WTC11 (cell line): ENCODE measurements at regions not wholly inside any gene's neighbourhood (a gene's known extent, or its start where the extent isn't known, plus 50 kb on each side); places are given as distances from the start of the nearest gene placed in this dataset.

ENCODE experiments used
- TF ChIP-seq, protein P1 (sequence below): fragments of 200-600 bp; IDR thresholded peaks from 2 replicates; pipeline ENCODE4 v1.8.0; 2022; ENCODE audit warnings: antibody characterized with exemption
- TF ChIP-seq, protein P2 (sequence below): sonication (generic); formaldehyde crosslinking; IDR thresholded peaks from 2 replicates; pipeline ENCODE4 v1.8.0; 2022; ENCODE audit warnings: missing genetic modification reagents

- TF ChIP-seq, protein P1, sequence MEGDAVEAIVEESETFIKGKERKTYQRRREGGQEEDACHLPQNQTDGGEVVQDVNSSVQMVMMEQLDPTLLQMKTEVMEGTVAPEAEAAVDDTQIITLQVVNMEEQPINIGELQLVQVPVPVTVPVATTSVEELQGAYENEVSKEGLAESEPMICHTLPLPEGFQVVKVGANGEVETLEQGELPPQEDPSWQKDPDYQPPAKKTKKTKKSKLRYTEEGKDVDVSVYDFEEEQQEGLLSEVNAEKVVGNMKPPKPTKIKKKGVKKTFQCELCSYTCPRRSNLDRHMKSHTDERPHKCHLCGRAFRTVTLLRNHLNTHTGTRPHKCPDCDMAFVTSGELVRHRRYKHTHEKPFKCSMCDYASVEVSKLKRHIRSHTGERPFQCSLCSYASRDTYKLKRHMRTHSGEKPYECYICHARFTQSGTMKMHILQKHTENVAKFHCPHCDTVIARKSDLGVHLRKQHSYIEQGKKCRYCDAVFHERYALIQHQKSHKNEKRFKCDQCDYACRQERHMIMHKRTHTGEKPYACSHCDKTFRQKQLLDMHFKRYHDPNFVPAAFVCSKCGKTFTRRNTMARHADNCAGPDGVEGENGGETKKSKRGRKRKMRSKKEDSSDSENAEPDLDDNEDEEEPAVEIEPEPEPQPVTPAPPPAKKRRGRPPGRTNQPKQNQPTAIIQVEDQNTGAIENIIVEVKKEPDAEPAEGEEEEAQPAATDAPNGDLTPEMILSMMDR: no peak
- TF ChIP-seq, protein P2, sequence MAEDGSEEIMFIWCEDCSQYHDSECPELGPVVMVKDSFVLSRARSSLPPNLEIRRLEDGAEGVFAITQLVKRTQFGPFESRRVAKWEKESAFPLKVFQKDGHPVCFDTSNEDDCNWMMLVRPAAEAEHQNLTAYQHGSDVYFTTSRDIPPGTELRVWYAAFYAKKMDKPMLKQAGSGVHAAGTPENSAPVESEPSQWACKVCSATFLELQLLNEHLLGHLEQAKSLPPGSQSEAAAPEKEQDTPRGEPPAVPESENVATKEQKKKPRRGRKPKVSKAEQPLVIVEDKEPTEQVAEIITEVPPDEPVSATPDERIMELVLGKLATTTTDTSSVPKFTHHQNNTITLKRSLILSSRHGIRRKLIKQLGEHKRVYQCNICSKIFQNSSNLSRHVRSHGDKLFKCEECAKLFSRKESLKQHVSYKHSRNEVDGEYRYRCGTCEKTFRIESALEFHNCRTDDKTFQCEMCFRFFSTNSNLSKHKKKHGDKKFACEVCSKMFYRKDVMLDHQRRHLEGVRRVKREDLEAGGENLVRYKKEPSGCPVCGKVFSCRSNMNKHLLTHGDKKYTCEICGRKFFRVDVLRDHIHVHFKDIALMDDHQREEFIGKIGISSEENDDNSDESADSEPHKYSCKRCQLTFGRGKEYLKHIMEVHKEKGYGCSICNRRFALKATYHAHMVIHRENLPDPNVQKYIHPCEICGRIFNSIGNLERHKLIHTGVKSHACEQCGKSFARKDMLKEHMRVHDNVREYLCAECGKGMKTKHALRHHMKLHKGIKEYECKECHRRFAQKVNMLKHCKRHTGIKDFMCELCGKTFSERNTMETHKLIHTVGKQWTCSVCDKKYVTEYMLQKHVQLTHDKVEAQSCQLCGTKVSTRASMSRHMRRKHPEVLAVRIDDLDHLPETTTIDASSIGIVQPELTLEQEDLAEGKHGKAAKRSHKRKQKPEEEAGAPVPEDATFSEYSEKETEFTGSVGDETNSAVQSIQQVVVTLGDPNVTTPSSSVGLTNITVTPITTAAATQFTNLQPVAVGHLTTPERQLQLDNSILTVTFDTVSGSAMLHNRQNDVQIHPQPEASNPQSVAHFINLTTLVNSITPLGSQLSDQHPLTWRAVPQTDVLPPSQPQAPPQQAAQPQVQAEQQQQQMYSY (CRISPR knock-in tag): no peak
These were observed 381.1 kb upstream of the SEMA3D start for GRCh38 chr7:85567983-85568382.
